Hepatocyte (in vitro differentiated cells): ENCODE measurements at regions not wholly inside any gene's neighbourhood (a gene's known extent, or its start where the extent isn't known, plus 50 kb on each side); places are given as distances from the start of the nearest gene placed in this dataset.

ENCODE experiments used
- EZH2 ChIP-seq: fragments of 200-600 bp; sonication (generic); IDR thresholded peaks from 2 replicates; pipeline ENCODE4 v1.6.1; 2016; ENCODE audit warnings: antibody characterized with exemption, mild to moderate bottlenecking, borderline replicate concordance
- EZH2phosphoT487 ChIP-seq: fragments of 200-600 bp; sonication (generic); IDR thresholded peaks from one replicate; pipeline ENCODE4 v1.6.1; 2018; ENCODE audit warnings: antibody characterized with exemption, mild to moderate bottlenecking, low read depth, moderate library complexity; ENCODE audit not compliant: unreplicated experiment, severe bottlenecking
- TF ChIP-seq, protein P1 (sequence below): fragments of 200-600 bp; sonication (generic); IDR thresholded peaks from 2 replicates; pipeline ENCODE4 v1.5.1; 2016; ENCODE audit warnings: antibody characterized with exemption, mild to moderate bottlenecking; ENCODE audit not compliant: poor library complexity

DNA sequence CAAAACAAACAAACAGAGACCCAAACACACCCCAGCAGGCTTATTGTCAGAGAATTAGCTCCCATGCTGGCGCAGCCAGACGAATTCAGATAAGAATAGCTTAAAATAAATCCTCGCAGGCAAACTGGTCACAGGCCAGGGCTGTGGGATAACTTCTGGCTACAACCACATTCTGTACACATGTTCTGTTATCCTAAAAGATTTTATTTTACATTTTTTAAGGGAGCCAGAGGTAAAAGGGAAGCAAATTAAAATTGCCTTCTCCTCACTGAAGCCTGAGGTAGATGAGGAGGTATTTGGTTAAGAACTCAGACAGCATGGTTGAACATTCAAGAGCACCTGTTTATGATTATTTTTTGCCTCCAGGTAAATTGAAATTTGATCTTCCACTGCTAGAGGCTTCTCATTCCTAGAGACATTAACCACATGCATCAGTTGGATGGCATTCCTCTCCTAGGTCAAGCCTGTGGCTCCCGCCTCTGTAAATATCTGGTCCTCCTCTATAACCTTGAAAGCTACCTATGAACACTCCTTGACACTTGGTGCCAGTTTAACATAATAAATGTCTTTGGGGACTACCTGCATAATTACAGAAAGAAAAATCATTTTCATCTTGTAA lies 190.3 kb downstream of the SATB1 start:
- TF ChIP-seq, protein P1, sequence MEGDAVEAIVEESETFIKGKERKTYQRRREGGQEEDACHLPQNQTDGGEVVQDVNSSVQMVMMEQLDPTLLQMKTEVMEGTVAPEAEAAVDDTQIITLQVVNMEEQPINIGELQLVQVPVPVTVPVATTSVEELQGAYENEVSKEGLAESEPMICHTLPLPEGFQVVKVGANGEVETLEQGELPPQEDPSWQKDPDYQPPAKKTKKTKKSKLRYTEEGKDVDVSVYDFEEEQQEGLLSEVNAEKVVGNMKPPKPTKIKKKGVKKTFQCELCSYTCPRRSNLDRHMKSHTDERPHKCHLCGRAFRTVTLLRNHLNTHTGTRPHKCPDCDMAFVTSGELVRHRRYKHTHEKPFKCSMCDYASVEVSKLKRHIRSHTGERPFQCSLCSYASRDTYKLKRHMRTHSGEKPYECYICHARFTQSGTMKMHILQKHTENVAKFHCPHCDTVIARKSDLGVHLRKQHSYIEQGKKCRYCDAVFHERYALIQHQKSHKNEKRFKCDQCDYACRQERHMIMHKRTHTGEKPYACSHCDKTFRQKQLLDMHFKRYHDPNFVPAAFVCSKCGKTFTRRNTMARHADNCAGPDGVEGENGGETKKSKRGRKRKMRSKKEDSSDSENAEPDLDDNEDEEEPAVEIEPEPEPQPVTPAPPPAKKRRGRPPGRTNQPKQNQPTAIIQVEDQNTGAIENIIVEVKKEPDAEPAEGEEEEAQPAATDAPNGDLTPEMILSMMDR = no peak
- TF ChIP-seq EZH2 (no peak), EZH2phosphoT487 (no peak)
